Glomerular visceral epithelial cell (primary cell): ENCODE measurements at regions not wholly inside any gene's neighbourhood (a gene's known extent, or its start where the extent isn't known, plus 50 kb on each side); places are given as distances from the start of the nearest gene placed in this dataset.

ENCODE experiments used
- DNase-seq: peaks from one replicate; pipeline ENCODE4 v3.0.0-alpha.2; 2016; ENCODE audit errors: extremely low spot score

GRCh38 chr6:98627129-98627775, 207.1 kb upstream of the POU3F2 start:
- DNase-seq, result no peak

DNA sequence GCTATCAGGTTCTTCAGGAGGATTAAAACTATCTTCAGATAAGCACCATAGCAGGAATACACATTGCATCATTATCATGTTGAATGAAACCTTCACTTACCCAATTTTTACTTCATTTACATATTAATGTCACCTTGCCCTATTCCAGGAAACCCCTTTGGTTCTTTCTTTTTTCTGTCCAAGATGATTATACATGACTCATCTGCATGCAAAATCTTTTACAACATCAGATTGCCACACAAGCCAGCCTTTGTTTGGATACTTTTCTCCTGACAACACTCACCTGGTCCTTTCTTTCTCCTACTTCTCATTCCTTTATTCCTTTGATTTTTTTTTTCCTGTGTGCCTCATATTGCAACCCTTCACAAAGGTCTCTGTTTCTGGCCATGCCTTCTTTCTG, 200.5 kb upstream of the POU3F2 start:
- no peak for DNase-seq

GRCh38 chr6:98634569-98634968, 199.8 kb upstream of the POU3F2 start:
- no peak for DNase-seq

DNA sequence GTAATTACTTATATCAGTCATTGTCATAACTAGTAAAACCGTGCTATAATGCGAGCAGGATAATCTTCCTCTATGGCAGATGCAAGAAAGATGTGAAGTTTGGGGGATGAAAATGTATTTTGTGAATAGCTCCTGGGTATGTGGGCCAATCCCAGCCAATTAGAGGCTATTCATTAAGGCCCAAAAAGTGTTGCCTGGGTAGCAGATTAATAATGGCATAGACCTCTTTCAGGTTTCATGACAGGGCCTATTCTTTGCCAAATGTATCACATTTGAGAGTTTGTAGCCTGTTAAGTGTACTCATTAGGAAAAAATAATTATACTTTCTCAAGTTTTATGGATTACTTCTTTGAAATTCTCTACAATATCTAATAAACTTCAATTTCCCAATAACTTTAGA, 199.2 kb upstream of the POU3F2 start:
- DNase-seq, result no peak

DNA sequence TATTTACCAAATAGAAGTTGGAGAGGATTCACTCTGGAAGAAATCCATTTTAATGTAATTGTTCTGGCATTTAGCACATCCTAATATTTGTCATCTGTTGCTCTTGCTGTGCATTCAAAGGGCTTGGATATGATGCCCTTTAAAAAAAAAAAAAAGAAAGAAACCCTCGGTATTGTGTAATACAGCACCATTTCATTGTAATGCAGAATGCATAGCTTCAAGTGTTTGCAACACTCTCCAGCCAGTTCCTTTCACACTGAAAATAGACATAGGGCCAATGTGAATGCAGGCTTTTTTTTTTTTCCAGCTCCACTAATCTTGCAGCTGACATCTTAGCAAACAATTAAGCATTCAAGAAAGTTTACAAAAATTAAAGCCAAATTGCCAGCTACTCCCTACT, 197.4 kb upstream of the POU3F2 start:
- no peak for DNase-seq

- no peak for DNase-seq
These were observed 195.2 kb upstream of the POU3F2 start for GRCh38 chr6:98639089-98639635.

DNA sequence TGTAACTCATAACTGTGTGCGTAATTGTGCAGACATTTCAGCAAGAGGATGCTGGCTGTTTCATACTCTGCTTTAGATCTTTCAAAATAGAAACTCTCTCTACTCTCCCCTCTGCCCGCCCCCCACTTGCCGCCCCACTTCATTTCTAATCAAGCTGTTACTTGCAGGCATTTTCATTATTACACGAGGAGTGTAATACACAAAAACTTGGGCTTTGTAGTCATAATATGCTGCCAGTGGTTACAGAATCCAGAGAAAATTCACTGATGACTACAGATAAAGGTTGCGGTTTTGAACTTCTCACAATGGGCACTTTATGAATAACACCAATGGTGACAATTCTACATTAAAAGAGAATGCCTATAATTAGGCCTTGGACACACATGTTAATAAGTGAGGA, 194.0 kb upstream of the POU3F2 start:
- no peak for DNase-seq

DNA sequence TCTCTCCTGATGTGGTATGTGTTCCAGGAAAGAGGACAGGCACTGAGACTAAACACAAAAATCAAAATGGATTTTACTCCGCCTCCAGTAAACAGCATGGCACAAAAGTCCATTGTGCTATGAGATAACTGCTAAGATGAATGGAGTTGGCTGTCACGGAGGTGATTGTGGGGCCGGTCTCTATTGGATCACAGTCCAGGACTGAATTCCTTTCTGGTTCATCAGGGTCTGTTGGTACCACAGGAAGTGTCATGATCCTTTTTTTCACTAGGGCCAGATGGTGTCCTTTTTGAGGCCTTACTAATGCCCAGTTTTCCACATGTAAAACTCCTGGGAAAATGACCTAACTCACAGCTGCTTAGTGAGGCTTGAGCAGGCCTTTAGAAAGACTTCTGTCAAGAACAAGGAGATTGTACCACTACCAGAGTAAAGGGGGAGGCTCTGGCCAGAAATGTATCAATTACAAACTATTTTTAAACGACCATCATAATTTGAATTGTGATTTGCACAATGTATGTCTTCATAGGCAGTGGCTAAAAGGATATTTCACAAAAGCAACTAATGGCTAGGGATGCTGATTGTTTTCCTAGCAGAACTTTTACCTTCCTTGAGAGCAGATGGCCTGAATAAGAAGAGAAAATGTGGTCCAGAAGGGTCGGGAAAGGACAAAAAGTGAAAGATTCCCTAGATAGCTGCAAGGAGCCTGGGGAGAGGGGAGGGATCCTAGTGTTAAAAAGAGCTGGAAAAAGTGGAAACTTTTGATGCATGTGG, 192.2 kb upstream of the POU3F2 start:
- no peak for DNase-seq

GRCh38 chr6:98644063-98644462, 190.3 kb upstream of the POU3F2 start:
- DNase-seq, result no peak

DNA sequence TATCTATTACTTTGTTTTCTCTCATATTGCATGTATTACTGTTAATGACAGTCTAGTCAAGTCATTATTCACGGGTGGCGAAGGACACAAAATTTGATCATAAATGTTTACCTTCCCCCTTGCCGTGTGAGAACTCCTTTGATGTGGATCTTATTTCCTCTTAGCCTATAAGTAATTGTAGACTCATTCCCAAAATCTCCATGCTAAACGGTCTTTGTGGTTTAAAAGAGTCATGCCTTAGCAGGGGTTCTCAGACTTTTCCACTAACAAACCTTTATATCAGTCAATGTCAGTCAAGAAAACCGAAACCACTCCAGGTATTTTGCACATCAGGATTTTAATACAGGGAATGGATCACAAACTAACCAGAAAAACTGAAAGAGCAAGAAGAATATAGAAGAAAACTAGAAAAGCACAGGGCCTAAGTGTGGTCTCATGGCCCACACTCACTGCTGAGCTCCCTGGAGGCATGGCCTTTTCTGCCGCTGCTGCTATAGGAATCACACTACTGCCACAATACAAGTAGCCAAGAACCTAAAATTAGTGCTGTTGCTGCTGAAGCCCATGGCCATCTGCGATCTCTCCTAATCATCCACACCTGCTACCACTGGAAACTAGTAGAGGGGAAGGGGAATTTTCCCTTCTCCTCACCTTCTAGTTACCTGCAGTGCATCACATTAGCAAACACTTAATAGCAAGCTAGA, 186.0 kb upstream of the POU3F2 start:
- DNase-seq, result no peak

- no peak for DNase-seq
These were observed 183.4 kb upstream of the POU3F2 start for GRCh38 chr6:98650941-98651340.

GRCh38 chr6:98653179-98653578, 181.2 kb upstream of the POU3F2 start:
- DNase-seq, result no peak

GRCh38 chr6:98657764-98658163, 176.6 kb upstream of the POU3F2 start:
- DNase-seq, result peak; percentile 31

GRCh38 chr6:98669371-98669770, 165.0 kb upstream of the POU3F2 start:
- no peak for DNase-seq

DNA sequence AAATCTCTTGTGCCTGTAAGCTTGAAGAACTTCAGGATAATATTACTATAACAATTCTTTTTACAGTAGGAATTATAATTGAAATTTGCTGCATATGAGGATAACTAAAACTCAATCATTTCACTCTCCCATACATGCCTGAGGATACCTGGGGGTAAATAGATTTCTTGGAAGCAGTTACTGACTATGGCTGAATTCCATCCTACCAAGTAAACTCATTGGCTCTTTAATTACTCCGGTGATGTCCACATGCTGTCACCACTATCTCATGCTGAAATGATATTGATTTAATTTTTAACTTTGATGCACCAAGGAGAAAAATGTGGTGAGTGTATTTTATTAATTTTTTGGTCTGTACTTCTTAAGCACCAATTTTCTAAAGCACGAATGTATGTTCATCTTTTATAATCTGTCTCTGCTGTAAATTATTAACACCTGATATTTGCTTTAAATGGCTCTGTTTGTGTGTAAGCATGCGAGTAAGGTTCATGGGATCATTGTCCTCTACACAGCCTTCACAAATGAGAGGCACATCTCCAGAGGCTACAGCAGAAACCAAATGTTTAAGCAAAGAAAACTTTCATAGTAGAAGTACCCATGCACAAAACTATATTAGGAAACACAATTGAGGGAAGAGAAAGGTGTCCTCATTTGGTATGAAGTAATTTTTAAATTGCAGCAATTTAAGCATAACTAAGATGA, 164.2 kb upstream of the POU3F2 start:
- no peak for DNase-seq

GRCh38 chr6:98672681-98673475, 161.5 kb upstream of the POU3F2 start:
- DNase-seq, result no peak

DNA sequence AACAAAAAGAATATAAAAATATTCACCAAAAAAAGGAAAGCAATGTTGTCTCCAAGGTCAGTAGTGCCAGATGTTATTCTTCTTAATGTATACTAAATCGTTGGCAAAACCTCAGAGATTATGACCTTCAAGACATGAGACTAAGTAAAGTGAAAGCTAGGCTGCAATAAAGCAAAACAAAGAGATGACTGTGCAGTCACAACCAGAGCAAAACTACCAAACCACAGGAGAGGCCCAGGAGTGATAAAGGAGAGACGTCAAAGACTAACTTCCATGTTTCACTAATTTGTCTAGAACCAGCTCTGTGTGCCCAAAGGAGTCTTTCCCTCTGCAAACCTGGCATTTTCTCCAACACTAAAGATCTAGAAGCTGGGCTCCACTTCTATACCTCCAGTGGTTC, 155.9 kb upstream of the POU3F2 start:
- no peak for DNase-seq

DNA sequence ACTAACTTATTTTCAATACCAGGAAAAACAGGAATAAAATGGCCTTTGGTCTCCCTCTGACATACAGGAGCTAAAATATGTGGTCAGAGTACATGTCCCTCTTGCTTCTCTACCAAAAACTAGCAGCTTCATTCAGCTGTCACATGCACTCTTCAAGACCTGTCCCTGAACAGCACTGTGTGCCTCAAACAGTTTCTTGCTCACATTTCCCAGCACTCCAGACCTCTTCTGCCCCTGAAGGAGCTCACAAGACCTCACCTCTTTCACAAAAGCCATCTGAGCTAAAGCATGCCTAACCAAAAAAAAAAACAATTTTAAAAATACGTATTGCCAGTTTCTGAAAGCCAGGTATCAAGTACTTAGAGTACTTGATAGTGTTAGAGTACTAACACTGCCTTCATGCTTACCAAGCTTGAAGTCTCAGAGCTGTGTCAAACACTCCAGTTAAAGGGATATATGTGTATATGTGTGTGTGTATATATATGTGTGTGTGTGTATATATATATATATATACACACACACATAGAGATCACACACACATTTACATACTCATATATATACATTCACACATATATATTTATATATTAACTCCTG, 148.3 kb upstream of the POU3F2 start:
- no peak for DNase-seq

DNA sequence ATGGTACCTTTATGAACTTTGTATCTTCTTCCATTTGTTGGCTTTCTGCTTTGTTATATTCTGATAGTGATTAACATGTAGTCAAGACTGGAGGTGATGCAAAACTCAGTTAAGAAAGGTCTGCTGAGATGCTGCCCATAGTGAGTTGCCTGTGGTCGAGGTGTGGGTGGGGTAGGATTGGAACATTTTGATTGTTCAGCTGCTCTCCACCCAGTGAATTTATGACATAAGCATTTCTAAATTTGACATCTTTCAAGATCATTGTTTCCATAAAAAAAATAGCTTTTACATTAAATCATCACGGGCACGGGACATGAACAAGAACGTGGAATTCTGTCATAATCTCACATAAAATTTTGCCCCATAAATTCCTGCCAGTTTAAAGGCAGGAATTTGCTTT, 146.6 kb upstream of the POU3F2 start:
- DNase-seq, result no peak

DNA sequence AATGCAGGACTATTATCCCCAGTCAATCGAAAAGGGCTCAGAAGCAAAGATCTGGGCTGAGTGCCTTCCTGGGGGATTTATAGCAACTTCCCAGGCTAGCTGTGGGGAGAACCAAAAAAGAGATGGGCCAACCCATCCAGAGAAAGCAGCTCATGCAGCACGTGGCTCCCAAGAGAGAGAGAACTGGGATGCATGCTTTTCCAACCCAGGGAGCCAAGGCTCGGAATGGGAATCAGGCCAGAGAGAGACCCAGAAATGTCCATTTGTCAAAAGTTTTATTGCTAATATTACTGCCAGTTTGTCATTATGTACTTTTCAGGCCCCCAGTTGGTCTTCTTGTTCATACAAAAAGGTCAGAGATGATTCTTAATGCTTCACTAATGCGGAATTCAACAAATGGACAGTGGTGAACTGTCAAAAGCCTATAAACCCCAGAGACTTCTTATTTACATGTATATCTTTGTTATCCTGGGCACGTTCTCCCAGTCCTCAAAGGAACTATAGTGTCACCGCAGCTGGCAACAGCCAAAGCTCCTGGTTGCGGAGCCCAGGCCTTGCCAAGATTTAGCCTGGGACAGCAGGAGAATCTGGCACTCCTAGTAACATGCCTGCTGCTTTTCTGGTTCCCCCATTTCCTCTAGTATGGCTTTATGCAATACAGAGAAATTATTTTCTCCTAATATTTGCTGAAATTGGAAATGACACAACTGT, 139.1 kb upstream of the POU3F2 start:
- DNase-seq, result no peak
